Panc1 (cell line): ENCODE measurements at regions not wholly inside any gene's neighbourhood (a gene's known extent, or its start where the extent isn't known, plus 50 kb on each side); places are given as distances from the start of the nearest gene placed in this dataset.

Experiments
- CTCF ChIP-seq: fragments of 450-650 bp; IDR thresholded peaks from 2 replicates; pipeline ENCODE4 v1.5.1; 2017; ENCODE audit warnings: mild to moderate bottlenecking
- POLR2AphosphoS5 ChIP-seq: IDR thresholded peaks from 2 replicates; pipeline ENCODE4 v1.6.1; 2012; ENCODE audit warnings: mild to moderate bottlenecking, low read depth, low read length, moderate library complexity
- REST ChIP-seq, 2 experiments: IDR thresholded peaks; 2 replicates each; pipeline ENCODE4 v1.6.1; 2011 to 2012; ENCODE audit warnings: low read depth in 2 of 2, control low read depth in 1 of 2, low read length in 1 of 2, mild to moderate bottlenecking in 1 of 2, moderate library complexity in 1 of 2; ENCODE audit not compliant: insufficient read depth in 1 of 2
- SIN3A ChIP-seq: IDR thresholded peaks from 2 replicates; pipeline ENCODE4 v1.6.1; 2012; ENCODE audit warnings: low read depth, mild to moderate bottlenecking, low read length, moderate library complexity, borderline replicate concordance; ENCODE audit not compliant: insufficient read depth

GRCh38 chr7:109498131-109498530 is 928.5 kb downstream of the DNAJB9 start:
- TF ChIP-seq REST (IDR thresholded peaks at IDR 0.05; ENCODE audit: insufficient read depth in 1 of 2, low read depth in 2 of 2, low read length in 1 of 2), result no peak
- TF ChIP-seq CTCF, result no peak
- no peak for TF ChIP-seq POLR2AphosphoS5
- TF ChIP-seq SIN3A, result no peak
